Thyroid gland (tissue), 4 donors: ENCODE measurements at regions not wholly inside any gene's neighbourhood (a gene's known extent, or its start where the extent isn't known, plus 50 kb on each side); places are given as distances from the start of the nearest gene placed in this dataset.

Source experiments
- DNase-seq, 2 donors: peaks; one replicate each; pipeline ENCODE4 v3.0.0-alpha.2; 2019
- H3K27ac ChIP-seq, 3 donors: fragments of 200-600 bp; sonication (generic); 1 replicate in 2 of 3; 2 replicates in 1 of 3; pipeline ENCODE4 v1.5.1; 2016 to 2019; ENCODE audit warnings: mild to moderate bottlenecking in 1 of 3, moderate library complexity in 1 of 3
- H3K27me3 ChIP-seq: fragments of 200-600 bp; sonication (generic); one replicate; pipeline ENCODE4 v1.5.1; 2019
- H3K36me3 ChIP-seq, 2 donors: fragments of 200-600 bp; sonication (generic); one replicate each; pipeline ENCODE4 v1.5.1; 2016 to 2019
- H3K4me1 ChIP-seq, 2 donors: fragments of 200-600 bp; sonication (generic); one replicate each; pipeline ENCODE4 v1.5.1; 2017 to 2019
- H3K4me3 ChIP-seq, 3 donors: fragments of 200-600 bp; sonication (generic); replicated peaks in 1 of 3; 1 replicate in 2 of 3; 2 replicates in 1 of 3; pipeline ENCODE4 v1.5.1; 2016; ENCODE audit warnings: mild to moderate bottlenecking in 1 of 3
- H3K9me3 ChIP-seq: fragments of 200-600 bp; sonication (generic); one replicate; pipeline ENCODE4 v1.5.1; 2017
- POLR2A ChIP-seq, 2 donors: fragments of 450-650 bp; IDR thresholded peaks; one replicate each; pipeline ENCODE4 v1.6.1; 2017; ENCODE audit warnings: antibody characterized with exemption in 2 of 2, mild to moderate bottlenecking in 2 of 2, moderate library complexity in 1 of 2
- WGBS, 2 donors: methylation state at CpG; one replicate each; pipeline ENCODE4 v1.1.5; 2017; 5-methylcytosine and 5-hydroxymethylcytosine counted together
- intact Hi-C: fragments of 100-400 bp; cut with DNase I; formaldehyde crosslinking; loops from one replicate; pipeline ENCODE4 v1.15.1; 2023
- TF ChIP-seq, protein P1 (sequence below), 6 experiments: fragments of 200-600 bp in 3 of 6; fragments of 450-650 bp in 3 of 6; sonication (generic) in 3 of 6; IDR thresholded peaks; one replicate each; pipeline ENCODE4 v1.5.1; 2016 to 2019; ENCODE audit warnings: antibody characterized with exemption in 6 of 6, mild to moderate bottlenecking in 2 of 6, inconsistent platforms in 1 of 6, moderate library complexity in 1 of 6

- Histone ChIP-seq H3K36me3 (no peaks in the 10 kb centered on the region), H3K4me3 (no peak overlapping the region), H3K4me1 (no peaks in the 10 kb centered on the region), H3K27me3 (no peaks in the 10 kb centered on the region), H3K9me3 (no peaks in the 10 kb centered on the region), H3K27ac (no peak overlapping the region)
- intact Hi-C loops = no loop called here
- WGBS, 2 donors = 88 to 90% methylated on average over 13 of the region's 13 CpGs
- TF ChIP-seq, protein P1, sequence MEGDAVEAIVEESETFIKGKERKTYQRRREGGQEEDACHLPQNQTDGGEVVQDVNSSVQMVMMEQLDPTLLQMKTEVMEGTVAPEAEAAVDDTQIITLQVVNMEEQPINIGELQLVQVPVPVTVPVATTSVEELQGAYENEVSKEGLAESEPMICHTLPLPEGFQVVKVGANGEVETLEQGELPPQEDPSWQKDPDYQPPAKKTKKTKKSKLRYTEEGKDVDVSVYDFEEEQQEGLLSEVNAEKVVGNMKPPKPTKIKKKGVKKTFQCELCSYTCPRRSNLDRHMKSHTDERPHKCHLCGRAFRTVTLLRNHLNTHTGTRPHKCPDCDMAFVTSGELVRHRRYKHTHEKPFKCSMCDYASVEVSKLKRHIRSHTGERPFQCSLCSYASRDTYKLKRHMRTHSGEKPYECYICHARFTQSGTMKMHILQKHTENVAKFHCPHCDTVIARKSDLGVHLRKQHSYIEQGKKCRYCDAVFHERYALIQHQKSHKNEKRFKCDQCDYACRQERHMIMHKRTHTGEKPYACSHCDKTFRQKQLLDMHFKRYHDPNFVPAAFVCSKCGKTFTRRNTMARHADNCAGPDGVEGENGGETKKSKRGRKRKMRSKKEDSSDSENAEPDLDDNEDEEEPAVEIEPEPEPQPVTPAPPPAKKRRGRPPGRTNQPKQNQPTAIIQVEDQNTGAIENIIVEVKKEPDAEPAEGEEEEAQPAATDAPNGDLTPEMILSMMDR (IDR thresholded peaks at IDR 0.05) = no peak
- no peak for TF ChIP-seq POLR2A (IDR thresholded peaks at IDR 0.05)
- DNase-seq = no peak
Observed at GRCh38 chr22:49502126-49502826, 325.4 kb downstream of the BRD1 start.

DNA sequence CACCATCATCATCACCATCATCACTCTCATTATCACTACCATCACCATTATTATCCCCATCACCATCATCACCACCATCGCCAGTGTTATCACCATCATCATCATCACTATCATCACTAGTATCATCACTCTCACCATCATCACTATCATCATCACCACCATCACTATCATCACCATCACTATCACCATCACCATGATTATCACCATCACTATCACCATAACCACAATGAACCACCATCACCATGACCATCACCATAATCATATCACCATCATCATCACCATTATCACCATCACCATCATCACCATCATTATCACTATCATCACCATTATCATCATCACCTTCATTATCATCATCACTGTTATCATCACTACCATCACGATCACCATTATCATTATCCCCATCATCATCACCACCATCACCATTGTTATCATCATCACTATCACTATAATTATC lies 326.7 kb downstream of the BRD1 start:
- Histone ChIP-seq H3K27me3 (no peaks in the 10 kb centered on the region), H3K4me3 (no peak overlapping the region), H3K36me3 (no peaks in the 10 kb centered on the region), H3K4me1 (no peaks in the 10 kb centered on the region), H3K27ac (no peak overlapping the region), H3K9me3 (no peaks in the 10 kb centered on the region)
- TF ChIP-seq, protein P1 (IDR thresholded peaks at IDR 0.05) = no peak
- TF ChIP-seq POLR2A (IDR thresholded peaks at IDR 0.05) = no peak
- WGBS, 2 donors = 95 to 99% methylated on average over 2 of the region's 2 CpGs
- intact Hi-C loops = no loop called here
- no peak for DNase-seq

- no peak overlapping the region for H3K4me3 ChIP-seq
Observed at GRCh38 chr22:49500076-49500460, 327.6 kb downstream of the BRD1 start.

GRCh38 chr22:49499433-49500075 lies 328.1 kb downstream of the BRD1 start:
- Histone ChIP-seq H3K27me3 (no peaks in the 10 kb centered on the region), H3K27ac (no peak overlapping the region), H3K36me3 (no peaks in the 10 kb centered on the region), H3K4me1 (no peaks in the 10 kb centered on the region), H3K9me3 (no peaks in the 10 kb centered on the region), H3K4me3 (no peak overlapping the region)
- 82 to 83% methylated on average over 1 of the region's 1 CpG for WGBS, 2 donors
- TF ChIP-seq POLR2A (IDR thresholded peaks at IDR 0.05) = no peak
- TF ChIP-seq, protein P1 (IDR thresholded peaks at IDR 0.05) = no peak
- intact Hi-C loops = no loop called here
- no peak for DNase-seq

More at GRCh38 chr22:49500076-49500460, 327.6 kb downstream of the BRD1 start:
- Histone ChIP-seq H3K36me3 (no peaks in the 10 kb centered on the region), H3K27me3 (no peaks in the 10 kb centered on the region), H3K9me3 (no peaks in the 10 kb centered on the region), H3K4me1 (no peaks in the 10 kb centered on the region), H3K27ac (no peak overlapping the region)
- TF ChIP-seq, protein P1 (IDR thresholded peaks at IDR 0.05) = no peak
- TF ChIP-seq POLR2A (IDR thresholded peaks at IDR 0.05) = no peak
- no peak for DNase-seq
- intact Hi-C loops = no loop called here

GRCh38 chr22:49497266-49497665 lies 330.4 kb downstream of the BRD1 start:
- Histone ChIP-seq H3K27ac (no peak overlapping the region), H3K4me3 (no peak overlapping the region), H3K36me3 (no peaks in the 10 kb centered on the region), H3K4me1 (no peaks in the 10 kb centered on the region), H3K27me3 (no peaks in the 10 kb centered on the region), H3K9me3 (no peaks in the 10 kb centered on the region)
- TF ChIP-seq POLR2A (IDR thresholded peaks at IDR 0.05) = no peak
- TF ChIP-seq, protein P1 (IDR thresholded peaks at IDR 0.05) = no peak
- 85% methylated on average over 2 of the region's 2 CpGs for WGBS, 2 donors
- intact Hi-C loops = no loop called here
- DNase-seq = no peak
